Upper lobe of left lung (tissue), 4 donors: ENCODE measurements at regions not wholly inside any gene's neighbourhood (a gene's known extent, or its start where the extent isn't known, plus 50 kb on each side); places are given as distances from the start of the nearest gene placed in this dataset.

Experiments used
- EP300 ChIP-seq, 4 donors: sonication (generic); formaldehyde crosslinking; IDR thresholded peaks; one replicate each; pipeline ENCODE4 v1.5.1; 2017; ENCODE audit warnings: antibody characterized with exemption in 4 of 4, control low read depth in 2 of 4
- POLR2A ChIP-seq, 4 donors: fragments of 450-650 bp; IDR thresholded peaks; one replicate each; pipeline ENCODE4 v1.5.1; 2016 to 2017; ENCODE audit warnings: antibody characterized with exemption in 4 of 4, mild to moderate bottlenecking in 2 of 4
- TF ChIP-seq, protein P1 (sequence below), 6 experiments: fragments of 450-650 bp in 4 of 6; fragments of 200-600 bp in 2 of 6; sonication (generic) in 2 of 6; IDR thresholded peaks; one replicate each; pipeline ENCODE4 v1.5.1; 2016 to 2019; ENCODE audit warnings: antibody characterized with exemption in 6 of 6

DNA sequence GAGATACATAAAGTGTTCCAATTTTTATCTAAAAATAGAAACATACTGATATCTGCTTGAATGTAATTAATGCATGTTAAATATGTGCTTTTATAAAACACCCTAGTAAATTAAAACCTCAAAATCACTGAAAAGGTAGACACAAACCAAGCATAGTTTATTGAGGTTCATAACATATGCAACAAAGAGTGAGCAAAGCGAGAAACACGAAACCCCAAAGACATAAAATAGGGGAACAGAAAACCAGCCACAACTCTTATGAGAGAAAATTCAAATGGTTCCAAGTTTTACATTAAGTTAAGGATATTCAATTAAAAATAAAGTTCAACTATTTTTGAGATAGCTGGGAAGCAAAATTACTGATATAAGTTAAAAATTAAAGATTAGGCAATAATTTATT, 336.4 kb upstream of the AGA start:
- TF ChIP-seq EP300 (IDR thresholded peaks at IDR 0.05) (no peak), POLR2A (IDR thresholded peaks at IDR 0.05) (no peak)
- TF ChIP-seq, protein P1, sequence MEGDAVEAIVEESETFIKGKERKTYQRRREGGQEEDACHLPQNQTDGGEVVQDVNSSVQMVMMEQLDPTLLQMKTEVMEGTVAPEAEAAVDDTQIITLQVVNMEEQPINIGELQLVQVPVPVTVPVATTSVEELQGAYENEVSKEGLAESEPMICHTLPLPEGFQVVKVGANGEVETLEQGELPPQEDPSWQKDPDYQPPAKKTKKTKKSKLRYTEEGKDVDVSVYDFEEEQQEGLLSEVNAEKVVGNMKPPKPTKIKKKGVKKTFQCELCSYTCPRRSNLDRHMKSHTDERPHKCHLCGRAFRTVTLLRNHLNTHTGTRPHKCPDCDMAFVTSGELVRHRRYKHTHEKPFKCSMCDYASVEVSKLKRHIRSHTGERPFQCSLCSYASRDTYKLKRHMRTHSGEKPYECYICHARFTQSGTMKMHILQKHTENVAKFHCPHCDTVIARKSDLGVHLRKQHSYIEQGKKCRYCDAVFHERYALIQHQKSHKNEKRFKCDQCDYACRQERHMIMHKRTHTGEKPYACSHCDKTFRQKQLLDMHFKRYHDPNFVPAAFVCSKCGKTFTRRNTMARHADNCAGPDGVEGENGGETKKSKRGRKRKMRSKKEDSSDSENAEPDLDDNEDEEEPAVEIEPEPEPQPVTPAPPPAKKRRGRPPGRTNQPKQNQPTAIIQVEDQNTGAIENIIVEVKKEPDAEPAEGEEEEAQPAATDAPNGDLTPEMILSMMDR (IDR thresholded peaks at IDR 0.05) = no peak
